ENCODE measurements at regions not wholly inside any gene's neighbourhood (a gene's known extent, or its start where the extent isn't known, plus 50 kb on each side); places are given as distances from the start of the nearest gene placed in this dataset.

GRCh38 chr5:175816348-175816747 lies 55.0 kb upstream of the CPLX2 start:
- TF ChIP-seq POLR2AphosphoS5 (IDR thresholded peaks at IDR 0.05), result no peak
- no peak for TF ChIP-seq CTCF (IDR thresholded peaks at IDR 0.05)

Measured in sigmoid colon (tissue), 4 donors.